IPS-20b (cell line): ENCODE measurements at regions not wholly inside any gene's neighbourhood (a gene's known extent, or its start where the extent isn't known, plus 50 kb on each side); places are given as distances from the start of the nearest gene placed in this dataset.

Experiments used
- H3K27ac ChIP-seq: one replicate; pipeline ENCODE4 v1.5.1; 2013; ENCODE audit warnings: low read length
- H3K27me3 ChIP-seq: 2 replicates; pipeline ENCODE4 v1.6.1; 2013; ENCODE audit warnings: mild to moderate bottlenecking, low read length, inconsistent platforms; ENCODE audit not compliant: insufficient read depth
- H3K36me3 ChIP-seq: 2 replicates; pipeline ENCODE4 v1.6.1; 2013; ENCODE audit warnings: low read depth, mild to moderate bottlenecking, inconsistent platforms, low read length, moderate library complexity; ENCODE audit not compliant: insufficient read depth
- H3K4me1 ChIP-seq: 2 replicates; pipeline ENCODE4 v1.6.1; 2013; ENCODE audit warnings: mild to moderate bottlenecking, control low read depth, inconsistent platforms, low read length, moderate library complexity; ENCODE audit not compliant: insufficient read depth
- H3K4me3 ChIP-seq: 2 replicates; pipeline ENCODE4 v1.5.1; 2013; ENCODE audit warnings: mild to moderate bottlenecking, low read length, inconsistent platforms
- H3K9ac ChIP-seq: 2 replicates; pipeline ENCODE4 v1.6.1; 2013; ENCODE audit warnings: low read depth, mild to moderate bottlenecking, inconsistent platforms, low read length, moderate library complexity
- H3K9me3 ChIP-seq: 2 replicates; pipeline ENCODE4 v1.6.1; 2013; ENCODE audit warnings: mild to moderate bottlenecking, low read depth, low read length, inconsistent platforms; ENCODE audit not compliant: insufficient read depth

- no peaks in the 10 kb centered on the region; the same call in 1 of the 2 replicates for H3K4me1 ChIP-seq
- no peaks in the 10 kb centered on the region for H3K36me3 ChIP-seq
- H3K27ac ChIP-seq: no peak overlapping the region
- H3K9ac ChIP-seq: no peak overlapping the region
- no peak overlapping the region for H3K4me3 ChIP-seq
- H3K9me3 ChIP-seq: no peaks in the 10 kb centered on the region
- H3K27me3 ChIP-seq: no peaks in the 10 kb centered on the region
Measured at GRCh38 chr10:83647526-83647925, 491.8 kb upstream of the GHITM start.

- H3K36me3 ChIP-seq: no peaks in the 10 kb centered on the region
- H3K9ac ChIP-seq: no peak overlapping the region
- H3K27ac ChIP-seq: no peak overlapping the region
Measured at GRCh38 chr10:83648201-83648600, 491.1 kb upstream of the GHITM start.

GRCh38 chr10:83649471-83649870, 489.8 kb upstream of the GHITM start:
- Histone ChIP-seq H3K27me3 (no peaks in the 10 kb centered on the region), H3K27ac (no peak overlapping the region), H3K4me1 (no peaks in the 10 kb centered on the region; the same call in 1 of the 2 replicates), H3K9me3 (no peaks in the 10 kb centered on the region), H3K9ac (no peak overlapping the region), H3K4me3 (no peak overlapping the region), H3K36me3 (no peaks in the 10 kb centered on the region)

More at GRCh38 chr10:83648201-83648600, 491.1 kb upstream of the GHITM start:
- Histone ChIP-seq H3K4me1 (no peaks in the 10 kb centered on the region; the same call in 1 of the 2 replicates), H3K9me3 (no peaks in the 10 kb centered on the region), H3K4me3 (no peak overlapping the region), H3K27me3 (no peaks in the 10 kb centered on the region)

- H3K36me3 ChIP-seq: no peaks in the 10 kb centered on the region
- H3K27me3 ChIP-seq: no peaks in the 10 kb centered on the region
- no peaks in the 10 kb centered on the region for H3K4me1 ChIP-seq
- H3K9me3 ChIP-seq: no peaks in the 10 kb centered on the region
- H3K4me3 ChIP-seq: no peak overlapping the region
- H3K9ac ChIP-seq: no peak overlapping the region
- H3K27ac ChIP-seq: no peak overlapping the region
Measured at GRCh38 chr10:83654689-83655088, 484.6 kb upstream of the GHITM start.

GRCh38 chr10:83656924-83657323, 482.4 kb upstream of the GHITM start:
- no peaks in the 10 kb centered on the region for H3K27me3 ChIP-seq
- H3K36me3 ChIP-seq: no peaks in the 10 kb centered on the region
- no peak overlapping the region for H3K9ac ChIP-seq
- H3K4me3 ChIP-seq: no peak overlapping the region
- no peaks in the 10 kb centered on the region for H3K9me3 ChIP-seq
- no peaks in the 10 kb centered on the region for H3K4me1 ChIP-seq
- H3K27ac ChIP-seq: no peak overlapping the region

GRCh38 chr10:83657487-83657886, 481.8 kb upstream of the GHITM start:
- Histone ChIP-seq H3K9ac (no peak overlapping the region), H3K4me1 (no peaks in the 10 kb centered on the region)

GRCh38 chr10:83663918-83664317, 475.4 kb upstream of the GHITM start:
- H3K4me1 ChIP-seq: no peaks in the 10 kb centered on the region

More at GRCh38 chr10:83657487-83657886, 481.8 kb upstream of the GHITM start:
- Histone ChIP-seq H3K4me3 (no peak overlapping the region), H3K36me3 (no peaks in the 10 kb centered on the region), H3K27me3 (no peaks in the 10 kb centered on the region), H3K27ac (no peak overlapping the region), H3K9me3 (no peaks in the 10 kb centered on the region)

GRCh38 chr10:83666762-83667161, 472.5 kb upstream of the GHITM start:
- Histone ChIP-seq H3K4me1 (no peaks in the 10 kb centered on the region), H3K9me3 (no peaks in the 10 kb centered on the region), H3K36me3 (no peaks in the 10 kb centered on the region), H3K27ac (no peak overlapping the region), H3K4me3 (no peak overlapping the region), H3K9ac (no peak overlapping the region), H3K27me3 (no peaks in the 10 kb centered on the region)

More at GRCh38 chr10:83663918-83664317, 475.4 kb upstream of the GHITM start:
- Histone ChIP-seq H3K4me3 (no peak overlapping the region), H3K9me3 (no peaks in the 10 kb centered on the region), H3K27ac (no peak overlapping the region), H3K27me3 (no peaks in the 10 kb centered on the region), H3K9ac (no peak overlapping the region), H3K36me3 (no peaks in the 10 kb centered on the region)

GRCh38 chr10:83667594-83667993, 471.7 kb upstream of the GHITM start:
- H3K27me3 ChIP-seq: no peaks in the 10 kb centered on the region
- H3K9ac ChIP-seq: no peak overlapping the region
- H3K36me3 ChIP-seq: no peaks in the 10 kb centered on the region
- no peaks in the 10 kb centered on the region for H3K9me3 ChIP-seq
- H3K27ac ChIP-seq: no peak overlapping the region
- no peak overlapping the region for H3K4me3 ChIP-seq
- no peaks in the 10 kb centered on the region for H3K4me1 ChIP-seq

GRCh38 chr10:83673316-83673715, 466.0 kb upstream of the GHITM start:
- Histone ChIP-seq H3K27me3 (no peaks in the 10 kb centered on the region), H3K4me3 (no peak overlapping the region), H3K36me3 (no peaks in the 10 kb centered on the region)

GRCh38 chr10:83677795-83678194, 461.5 kb upstream of the GHITM start:
- Histone ChIP-seq H3K4me1 (peaks cover 5% of the 10 kb centered on the region; the same call in 1 of the 2 replicates), H3K4me3 (no peak overlapping the region), H3K36me3 (no peaks in the 10 kb centered on the region), H3K9me3 (no peaks in the 10 kb centered on the region), H3K27ac (no peak overlapping the region), H3K9ac (no peak overlapping the region), H3K27me3 (no peaks in the 10 kb centered on the region)

More at GRCh38 chr10:83673316-83673715, 466.0 kb upstream of the GHITM start:
- no peaks in the 10 kb centered on the region for H3K9me3 ChIP-seq
- no peak overlapping the region for H3K27ac ChIP-seq
- H3K4me1 ChIP-seq: no peaks in the 10 kb centered on the region
- H3K9ac ChIP-seq: no peak overlapping the region

- H3K9me3 ChIP-seq: no peaks in the 10 kb centered on the region
- no peak overlapping the region for H3K27ac ChIP-seq
- no peaks in the 10 kb centered on the region for H3K36me3 ChIP-seq
- H3K4me1 ChIP-seq: peaks cover 5% of the 10 kb centered on the region; the same call in 1 of the 2 replicates
- H3K9ac ChIP-seq: no peak overlapping the region
- H3K27me3 ChIP-seq: no peaks in the 10 kb centered on the region
- no peak overlapping the region for H3K4me3 ChIP-seq
Measured at GRCh38 chr10:83678850-83679249, 460.5 kb upstream of the GHITM start.
